ENCODE measurements at regions not wholly inside any gene's neighbourhood (a gene's known extent, or its start where the extent isn't known, plus 50 kb on each side); places are given as distances from the start of the nearest gene placed in this dataset.

- TF ChIP-seq, protein P1, sequence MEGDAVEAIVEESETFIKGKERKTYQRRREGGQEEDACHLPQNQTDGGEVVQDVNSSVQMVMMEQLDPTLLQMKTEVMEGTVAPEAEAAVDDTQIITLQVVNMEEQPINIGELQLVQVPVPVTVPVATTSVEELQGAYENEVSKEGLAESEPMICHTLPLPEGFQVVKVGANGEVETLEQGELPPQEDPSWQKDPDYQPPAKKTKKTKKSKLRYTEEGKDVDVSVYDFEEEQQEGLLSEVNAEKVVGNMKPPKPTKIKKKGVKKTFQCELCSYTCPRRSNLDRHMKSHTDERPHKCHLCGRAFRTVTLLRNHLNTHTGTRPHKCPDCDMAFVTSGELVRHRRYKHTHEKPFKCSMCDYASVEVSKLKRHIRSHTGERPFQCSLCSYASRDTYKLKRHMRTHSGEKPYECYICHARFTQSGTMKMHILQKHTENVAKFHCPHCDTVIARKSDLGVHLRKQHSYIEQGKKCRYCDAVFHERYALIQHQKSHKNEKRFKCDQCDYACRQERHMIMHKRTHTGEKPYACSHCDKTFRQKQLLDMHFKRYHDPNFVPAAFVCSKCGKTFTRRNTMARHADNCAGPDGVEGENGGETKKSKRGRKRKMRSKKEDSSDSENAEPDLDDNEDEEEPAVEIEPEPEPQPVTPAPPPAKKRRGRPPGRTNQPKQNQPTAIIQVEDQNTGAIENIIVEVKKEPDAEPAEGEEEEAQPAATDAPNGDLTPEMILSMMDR (IDR thresholded peaks at IDR 0.05; ENCODE audit: low read length): no peak
- no peak for TF ChIP-seq EZH2 (optimal IDR thresholded peaks at IDR 0.05; ENCODE audit: low read depth, low read length)
Measured at GRCh38 chr21:39004634-39005501, 178.4 kb downstream of the PSMG1 start.

All from MM.1S (cell line).